Astrocyte (in vitro differentiated cells and primary cell): ENCODE measurements at regions not wholly inside any gene's neighbourhood (a gene's known extent, or its start where the extent isn't known, plus 50 kb on each side); places are given as distances from the start of the nearest gene placed in this dataset.

Experiments
- CTCF ChIP-seq: IDR thresholded peaks from 2 replicates; pipeline ENCODE4 v1.5.1; 2011; ENCODE audit warnings: low read depth, mild to moderate bottlenecking, inconsistent platforms, low read length, moderate library complexity; ENCODE audit not compliant: insufficient read depth
- EZH2 ChIP-seq: IDR thresholded peaks from 2 replicates; pipeline ENCODE4 v1.6.1; 2012; ENCODE audit warnings: mild to moderate bottlenecking, low read length, inconsistent platforms; ENCODE audit not compliant: insufficient read depth

GRCh38 chr3:68057637-68058320 is 403.4 kb upstream of the SUCLG2 start:
- TF ChIP-seq EZH2 (no peak), CTCF (no peak)
